Endothelial cell of umbilical vein (primary cell): ENCODE measurements at regions not wholly inside any gene's neighbourhood (a gene's known extent, or its start where the extent isn't known, plus 50 kb on each side); places are given as distances from the start of the nearest gene placed in this dataset.

Experiments used
- BruUV-seq: library from RNA; stranded (reverse); fragments of 400-500 nt; replicated peaks from 2 replicates; lab custom pipeline; 2021; lab: Mats Ljungman, UMichigan
- CTCF ChIA-PET: fragments of 300-600, 350-600 bp; sonication (Branson Sonifier 250); formaldehyde crosslinking; loops from one replicate; lab custom pipeline; 2021; ENCODE audit warnings: antibody characterized with exemption, inconsistent platforms; lab: Charles Lee
- POLR2A ChIA-PET: fragments of 300-600, 350-600 bp; sonication (Branson Sonifier 250); formaldehyde crosslinking; loops from one replicate; lab custom pipeline; 2021; ENCODE audit warnings: antibody characterized with exemption, inconsistent platforms; lab: Charles Lee
- DNase-seq: peaks from one replicate; pipeline ENCODE4 v3.0.0-alpha.2; 2011; ENCODE audit warnings: low read depth, low spot score
- FAIRE-seq: peaks from 2 replicates; lab custom pipeline; 2011; peaks lifted over from hg19 to GRCh38; lab: Jason Lieb, UNC
- H2AFZ ChIP-seq: 2 replicates; pipeline ENCODE4 v1.6.0; 2012; ENCODE audit warnings: low read depth, low read length, control low read depth, inconsistent platforms
- H3K27ac ChIP-seq: 2 replicates; pipeline ENCODE4 v1.5.1; 2011; ENCODE audit warnings: low read depth, mild to moderate bottlenecking, control low read depth, low read length, moderate library complexity; ENCODE audit not compliant: insufficient read depth
- H3K27me3 ChIP-seq, 2 experiments: 2 replicates each; pipeline versions ENCODE4 v1.6.0 to v1.6.1; 2011; ENCODE audit warnings: low read length in 2 of 2, mixed read lengths in 1 of 2; ENCODE audit not compliant: control insufficient read depth in 2 of 2, insufficient read depth in 2 of 2
- H3K36me3 ChIP-seq, 2 experiments: 2 replicates in 1 of 2; 3 replicates in 1 of 2; pipeline ENCODE4 v1.5.1; 2011; ENCODE audit warnings: low read length in 2 of 2, mild to moderate bottlenecking in 1 of 2, moderate library complexity in 1 of 2; ENCODE audit not compliant: control insufficient read depth in 2 of 2, insufficient read depth in 2 of 2; ENCODE audit errors: extremely low read depth in 1 of 2
- H3K4me1 ChIP-seq: 3 replicates; pipeline ENCODE4 v1.5.1; 2011; ENCODE audit warnings: mild to moderate bottlenecking, low read length; ENCODE audit not compliant: control insufficient read depth, insufficient read depth; ENCODE audit errors: extremely low read depth
- H3K4me2 ChIP-seq: 2 replicates; pipeline ENCODE4 v1.6.1; 2011; ENCODE audit warnings: low read length, control low read depth, mixed read lengths; ENCODE audit not compliant: insufficient read depth
- H3K4me3 ChIP-seq, 3 experiments: fragments of 200-600 bp in 1 of 3; sonication (generic), shearing (Covaris generic) in 1 of 3; replicated peaks in 1 of 3; 2 replicates each; pipeline ENCODE4 v1.5.1; 2011 to 2016; ENCODE audit warnings: control low read depth in 3 of 3, low read length in 3 of 3, mild to moderate bottlenecking in 2 of 3, inconsistent platforms in 1 of 3, low read depth in 1 of 3, moderate library complexity in 1 of 3; ENCODE audit not compliant: insufficient read depth in 1 of 3
- H3K79me2 ChIP-seq: 2 replicates; pipeline ENCODE4 v1.6.0; 2012; ENCODE audit warnings: low read length, inconsistent platforms; ENCODE audit not compliant: control insufficient read depth, insufficient read depth
- H3K9ac ChIP-seq: replicated peaks from 2 replicates; pipeline ENCODE3; 2011; ENCODE audit warnings: low read length, control low read depth; ENCODE audit not compliant: insufficient read depth; ENCODE audit errors: extremely low read depth
- H3K9me1 ChIP-seq: replicated peaks from 3 replicates; pipeline ENCODE4 v1.6.0; 2011; ENCODE audit warnings: mild to moderate bottlenecking, low read length; ENCODE audit not compliant: control insufficient read depth, insufficient read depth; ENCODE audit errors: extremely low read depth
- H3K9me3 ChIP-seq: replicated peaks from 2 replicates; pipeline ENCODE4 v1.5.1; 2012; ENCODE audit warnings: low read length, inconsistent platforms; ENCODE audit not compliant: control insufficient read depth, insufficient read depth
- H4K20me1 ChIP-seq: replicated peaks from 2 replicates; pipeline ENCODE3; 2011; ENCODE audit warnings: mild to moderate bottlenecking, low read length; ENCODE audit not compliant: control insufficient read depth, insufficient read depth; ENCODE audit errors: extremely low read depth
- CTCF ChIP-seq, 2 donors: IDR thresholded peaks; 1 replicate in 1 of 2; 2 replicates in 1 of 2; pipeline ENCODE4 v1.5.1; 2011; ENCODE audit warnings: low read length in 2 of 2, mild to moderate bottlenecking in 2 of 2, moderate library complexity in 2 of 2, control low read depth in 1 of 2, inconsistent platforms in 1 of 2, low read depth in 1 of 2; ENCODE audit not compliant: insufficient read depth in 1 of 2; ENCODE audit errors: extremely low read depth in 1 of 2
- FOS ChIP-seq: IDR thresholded peaks from 2 replicates; pipeline ENCODE4 v1.6.1; 2011; ENCODE audit warnings: mild to moderate bottlenecking, low read length, moderate library complexity, borderline replicate concordance; ENCODE audit not compliant: insufficient read depth
- GATA2 ChIP-seq: IDR thresholded peaks from 2 replicates; pipeline ENCODE4 v1.7.0; 2011; ENCODE audit warnings: low read depth, mild to moderate bottlenecking, moderate library complexity, mixed read lengths, low read length; ENCODE audit not compliant: insufficient read length, insufficient read depth
- JUN ChIP-seq: IDR thresholded peaks from 2 replicates; pipeline ENCODE4 v1.6.1; 2011; ENCODE audit warnings: borderline replicate concordance, low read depth; ENCODE audit not compliant: insufficient read length, insufficient read depth
- MAX ChIP-seq: IDR thresholded peaks from 2 replicates; pipeline ENCODE4 v1.6.1; 2011; ENCODE audit not compliant: insufficient read depth, insufficient read length
- MYC ChIP-seq: IDR thresholded peaks from one replicate; pipeline ENCODE4 v1.6.1; 2011; ENCODE audit warnings: mild to moderate bottlenecking, low read depth, low read length
- POLR2A ChIP-seq: IDR thresholded peaks from 2 replicates; pipeline ENCODE4 v1.6.1; 2012; ENCODE audit warnings: low read depth, mild to moderate bottlenecking, control low read depth, low read length
- POLR2AphosphoS5 ChIP-seq: IDR thresholded peaks from 2 replicates; pipeline ENCODE4 v1.6.1; 2012; ENCODE audit warnings: low read depth, mild to moderate bottlenecking, control low read depth, low read length, moderate library complexity; ENCODE audit not compliant: insufficient read depth
- dilution Hi-C: fragments of 300-500 bp; cut with MboI; formaldehyde crosslinking; loops from one replicate; pipeline ENCODE4 v1.15.0; 2019; ENCODE audit warnings: low sequenced_read_pairs; ENCODE audit not compliant: extremely low pct_ligation_motif_present
- intact Hi-C: fragments of 100-400 bp; cut with micrococcal nuclease; formaldehyde crosslinking; loops from one replicate; pipeline ENCODE4 v1.10.0; 2022

- no peaks in the 10 kb centered on the region for H3K36me3 ChIP-seq
- CTCF ChIA-PET: interaction anchor here (1.1 to 1.6 kb wide), 2 partner anchors 12 kb away, joined by 3 read pairs; no protein-coding TSS in a partner anchor
- no peak for FAIRE-seq
- H3K9me1 ChIP-seq: no peaks in the 10 kb centered on the region
- TF ChIP-seq POLR2AphosphoS5 (no peak), MYC (no peak), GATA2 (no peak)
- intact Hi-C loops: no loop called here
- POLR2A ChIA-PET: no interaction called here
- no peak overlapping the region for H3K4me2 ChIP-seq
- H3K27me3 ChIP-seq: no peaks in the 10 kb centered on the region
- H3K4me3 ChIP-seq: no peak overlapping the region
- H4K20me1 ChIP-seq: no peaks in the 10 kb centered on the region
- H3K79me2 ChIP-seq: no peaks in the 10 kb centered on the region
- no peak overlapping the region for H3K27ac ChIP-seq
- H2AFZ ChIP-seq: no peak overlapping the region
- H3K4me1 ChIP-seq: peaks cover under 1% of the 10 kb centered on the region
- no peak overlapping the region for H3K9ac ChIP-seq
- dilution Hi-C loops: no loop called here
- DNase-seq: no peak
- BruUV-seq: no TSS peak
- no peaks in the 10 kb centered on the region for H3K9me3 ChIP-seq
Observed at GRCh38 chr3:194077602-194078001, 58.3 kb upstream of the HES1 start.

- H3K27me3 ChIP-seq: no peaks in the 10 kb centered on the region
- no TSS peak for BruUV-seq
- POLR2A ChIA-PET: no interaction called here
- H3K9me1 ChIP-seq: no peaks in the 10 kb centered on the region
- H3K4me1 ChIP-seq: peaks cover 4% of the 10 kb centered on the region
- no peaks in the 10 kb centered on the region for H3K79me2 ChIP-seq
- H3K9ac ChIP-seq: no peak overlapping the region
- FAIRE-seq (peak; percentile 8), DNase-seq (no peak)
- no peak overlapping the region for H2AFZ ChIP-seq
- intact Hi-C loops: no loop called here
- no peak overlapping the region for H3K4me3 ChIP-seq
- dilution Hi-C loops: no loop called here
- no peak overlapping the region for H3K27ac ChIP-seq
- H3K4me2 ChIP-seq: no peak overlapping the region
- no peaks in the 10 kb centered on the region for H4K20me1 ChIP-seq
- no peaks in the 10 kb centered on the region for H3K9me3 ChIP-seq
- no peak for TF ChIP-seq CTCF (IDR thresholded peaks at IDR 0.05; ENCODE audit: extremely low read depth in 1 of 2, insufficient read depth in 1 of 2, low read depth in 1 of 2, low read length in 2 of 2)
- TF ChIP-seq POLR2A: no peak
- no peak for TF ChIP-seq FOS
- TF ChIP-seq GATA2: no peak
- no peak for TF ChIP-seq MYC
- no peak for TF ChIP-seq JUN
- no peak for TF ChIP-seq MAX
- H3K36me3 ChIP-seq: no peaks in the 10 kb centered on the region
- CTCF ChIA-PET: interaction anchor here (1.1 kb wide), 1 partner anchor 11 kb away, joined by 3 read pairs; no protein-coding TSS in a partner anchor
Observed at GRCh38 chr3:194078045-194078821, 57.7 kb upstream of the HES1 start.
